ENCODE measurements at regions not wholly inside any gene's neighbourhood (a gene's known extent, or its start where the extent isn't known, plus 50 kb on each side); places are given as distances from the start of the nearest gene placed in this dataset.

DNA sequence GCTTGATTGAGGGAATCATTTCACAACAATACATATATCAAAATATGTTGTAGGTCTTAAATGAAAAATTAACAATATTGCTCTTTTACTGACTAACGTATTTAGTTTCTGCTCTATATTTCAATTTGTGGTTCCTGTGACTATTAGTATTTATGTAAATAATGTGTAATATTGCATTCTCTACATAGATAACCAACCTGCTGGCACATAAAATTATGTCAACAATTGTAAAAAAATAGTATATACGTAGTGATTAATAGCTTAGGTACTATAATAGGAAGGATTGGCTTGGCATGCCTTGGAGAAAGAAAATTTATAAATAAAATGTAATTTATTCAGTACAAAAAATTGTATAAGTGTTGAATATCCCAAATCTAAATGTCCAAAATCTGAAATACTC lies 1336.1 kb downstream of the PCDH9 start:
- H3K79me2 ChIP-seq (ENCODE audit: insufficient read depth, low read length) = no peaks in the 10 kb centered on the region
- intact Hi-C loops (cut with micrococcal nuclease) = no loop called here
- H3K9me3 ChIP-seq (ENCODE audit: control insufficient read depth in 1 of 2, insufficient read depth in 1 of 2, low read depth in 1 of 2, low read length in 2 of 2) = no peaks in the 10 kb centered on the region
- DNase-seq (ENCODE audit: low read depth, low spot score) (no peak), ATAC-seq (no peak)
- H3K9me2 ChIP-seq (ENCODE audit: insufficient read depth) = no peaks in the 10 kb centered on the region
- H3K4me1 ChIP-seq (ENCODE audit: control insufficient read depth in 1 of 2, insufficient read depth in 2 of 2, low read length in 2 of 2) = no peaks in the 10 kb centered on the region
- no peak overlapping the region for H3K9ac ChIP-seq (ENCODE audit: low read length)
- H2AFZ ChIP-seq (ENCODE audit: low read depth, low read length, poor library complexity, severe bottlenecking) = no peak overlapping the region
- ChIA-PET RAD21 (ENCODE audit: low non-redundant PET in 1 of 2, low total read pairs in 2 of 2, uncharacterized antibody in 2 of 2, unreplicated experiment in 2 of 2) (no interaction called here), POLR2A (no interaction called here), CTCF (no interaction called here)
- no TSS peak for BruUV-seq (replicated peaks)
- no peak overlapping the region for H3K4me2 ChIP-seq (ENCODE audit: low read length)
- no peak overlapping the region for H3K27ac ChIP-seq (ENCODE audit: low read depth, low read length)
- TF ChIP-seq EZH2phosphoT487 (IDR thresholded peaks at IDR 0.05; ENCODE audit: borderline replicate concordance) (no peak), ZBTB33 (IDR thresholded peaks at IDR 0.05; ENCODE audit: extremely low read depth, insufficient replicate concordance, low read length) (no peak), MAX (IDR thresholded peaks at IDR 0.05) (no peak), ATF3 (IDR thresholded peaks at IDR 0.05) (no peak), SRF (IDR thresholded peaks at IDR 0.05; ENCODE audit: low read depth) (no peak), TCF7L2 (IDR thresholded peaks at IDR 0.05; ENCODE audit: borderline replicate concordance, extremely low read depth, insufficient read depth, insufficient read length) (no peak), SP1 (IDR thresholded peaks at IDR 0.05; ENCODE audit: low read depth) (no peak), ZFX (IDR thresholded peaks at IDR 0.05) (no peak), POLR2AphosphoS5 (IDR thresholded peaks at IDR 0.05; ENCODE audit: low read depth, low read length) (no peak), CBX3 (IDR thresholded peaks at IDR 0.05; ENCODE audit: low read depth) (no peak), POLR2A (IDR thresholded peaks at IDR 0.05; ENCODE audit: borderline replicate concordance, extremely low read depth, insufficient read depth, insufficient read length) (no peak), ELF1 (IDR thresholded peaks at IDR 0.05; ENCODE audit: borderline replicate concordance, low read depth) (no peak), YY1 (IDR thresholded peaks at IDR 0.05; ENCODE audit: extremely low read depth, insufficient replicate concordance, low read depth, low read length) (no peak), JUND (IDR thresholded peaks at IDR 0.05) (no peak), EGR1 (IDR thresholded peaks at IDR 0.05; ENCODE audit: low read depth) (no peak), ZNF274 (IDR thresholded peaks at IDR 0.05; ENCODE audit: low read depth, low read length) (no peak), RAD21 (IDR thresholded peaks at IDR 0.05; ENCODE audit: low read depth) (no peak), SIN3A (IDR thresholded peaks at IDR 0.05; ENCODE audit: low read depth) (no peak), CEBPB (IDR thresholded peaks at IDR 0.05; ENCODE audit: low read depth) (no peak)
- TF ChIP-seq, protein P1, sequence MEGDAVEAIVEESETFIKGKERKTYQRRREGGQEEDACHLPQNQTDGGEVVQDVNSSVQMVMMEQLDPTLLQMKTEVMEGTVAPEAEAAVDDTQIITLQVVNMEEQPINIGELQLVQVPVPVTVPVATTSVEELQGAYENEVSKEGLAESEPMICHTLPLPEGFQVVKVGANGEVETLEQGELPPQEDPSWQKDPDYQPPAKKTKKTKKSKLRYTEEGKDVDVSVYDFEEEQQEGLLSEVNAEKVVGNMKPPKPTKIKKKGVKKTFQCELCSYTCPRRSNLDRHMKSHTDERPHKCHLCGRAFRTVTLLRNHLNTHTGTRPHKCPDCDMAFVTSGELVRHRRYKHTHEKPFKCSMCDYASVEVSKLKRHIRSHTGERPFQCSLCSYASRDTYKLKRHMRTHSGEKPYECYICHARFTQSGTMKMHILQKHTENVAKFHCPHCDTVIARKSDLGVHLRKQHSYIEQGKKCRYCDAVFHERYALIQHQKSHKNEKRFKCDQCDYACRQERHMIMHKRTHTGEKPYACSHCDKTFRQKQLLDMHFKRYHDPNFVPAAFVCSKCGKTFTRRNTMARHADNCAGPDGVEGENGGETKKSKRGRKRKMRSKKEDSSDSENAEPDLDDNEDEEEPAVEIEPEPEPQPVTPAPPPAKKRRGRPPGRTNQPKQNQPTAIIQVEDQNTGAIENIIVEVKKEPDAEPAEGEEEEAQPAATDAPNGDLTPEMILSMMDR (IDR thresholded peaks at IDR 0.05 in 2 of 3, conservative IDR thresholded peaks at IDR 0.05 in 1 of 3; ENCODE audit: borderline replicate concordance in 1 of 3, insufficient read depth in 1 of 3, low read depth in 2 of 3, low read length in 2 of 3) = no peak
- H3K36me3 ChIP-seq (ENCODE audit: control insufficient read depth in 1 of 2, insufficient read depth in 2 of 2, low read length in 2 of 2) = no peaks in the 10 kb centered on the region
- no peak overlapping the region for H3K4me3 ChIP-seq (replicated peaks in 1 of 2; ENCODE audit: low read depth in 1 of 2, low read length in 2 of 2)
- H4K20me1 ChIP-seq (ENCODE audit: insufficient read depth) = no peaks in the 10 kb centered on the region
- H3K27me3 ChIP-seq (ENCODE audit: insufficient read depth, low read length) = no peaks in the 10 kb centered on the region

All from HCT116 (cell line).